ENCODE measurements at regions not wholly inside any gene's neighbourhood (a gene's known extent, or its start where the extent isn't known, plus 50 kb on each side); places are given as distances from the start of the nearest gene placed in this dataset.

DNA sequence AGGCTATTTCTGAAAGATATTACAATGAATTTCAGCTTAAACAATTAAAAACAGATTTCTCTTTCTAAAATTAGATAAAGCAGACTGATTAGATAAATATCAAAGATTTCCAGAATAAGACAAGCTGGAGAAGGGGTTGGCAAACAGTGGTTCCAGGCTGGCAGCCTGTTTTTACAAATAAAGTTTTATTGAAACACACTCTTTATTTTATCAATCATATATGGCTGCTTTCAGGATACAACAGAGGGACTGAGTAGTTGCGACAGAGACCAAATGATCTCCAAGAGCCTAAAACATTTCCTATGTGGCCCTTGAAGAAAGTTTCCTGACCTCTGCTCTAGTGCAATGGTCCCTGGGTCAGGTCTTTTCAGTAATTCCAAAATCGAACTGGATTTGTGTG is 65.6 kb upstream of the IYD start:
- no peaks in the 10 kb centered on the region for H3K79me2 ChIP-seq (ENCODE audit: low read depth)
- POLR2A ChIA-PET (ENCODE audit: unreplicated experiment), result no interaction called here

DNA sequence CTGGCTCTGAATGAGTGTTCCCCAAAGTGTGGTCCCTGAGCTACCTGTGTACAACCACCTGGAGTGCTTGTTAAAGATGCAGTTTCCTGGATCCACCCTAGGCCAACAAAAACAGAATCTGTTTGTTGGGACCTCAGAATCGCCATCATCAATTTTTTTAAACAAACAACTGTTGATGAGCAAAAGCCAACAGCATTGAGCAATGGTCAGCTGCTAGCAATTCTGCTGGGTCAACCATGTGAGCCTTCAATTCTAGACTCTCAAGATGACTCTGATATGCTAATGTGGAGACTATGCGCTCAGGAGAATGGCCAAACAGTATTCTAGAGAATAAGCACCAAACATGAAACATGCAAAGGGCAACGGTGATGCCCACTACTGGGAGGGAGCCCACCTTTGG is 64.4 kb upstream of the IYD start:
- TF ChIP-seq, protein P1, sequence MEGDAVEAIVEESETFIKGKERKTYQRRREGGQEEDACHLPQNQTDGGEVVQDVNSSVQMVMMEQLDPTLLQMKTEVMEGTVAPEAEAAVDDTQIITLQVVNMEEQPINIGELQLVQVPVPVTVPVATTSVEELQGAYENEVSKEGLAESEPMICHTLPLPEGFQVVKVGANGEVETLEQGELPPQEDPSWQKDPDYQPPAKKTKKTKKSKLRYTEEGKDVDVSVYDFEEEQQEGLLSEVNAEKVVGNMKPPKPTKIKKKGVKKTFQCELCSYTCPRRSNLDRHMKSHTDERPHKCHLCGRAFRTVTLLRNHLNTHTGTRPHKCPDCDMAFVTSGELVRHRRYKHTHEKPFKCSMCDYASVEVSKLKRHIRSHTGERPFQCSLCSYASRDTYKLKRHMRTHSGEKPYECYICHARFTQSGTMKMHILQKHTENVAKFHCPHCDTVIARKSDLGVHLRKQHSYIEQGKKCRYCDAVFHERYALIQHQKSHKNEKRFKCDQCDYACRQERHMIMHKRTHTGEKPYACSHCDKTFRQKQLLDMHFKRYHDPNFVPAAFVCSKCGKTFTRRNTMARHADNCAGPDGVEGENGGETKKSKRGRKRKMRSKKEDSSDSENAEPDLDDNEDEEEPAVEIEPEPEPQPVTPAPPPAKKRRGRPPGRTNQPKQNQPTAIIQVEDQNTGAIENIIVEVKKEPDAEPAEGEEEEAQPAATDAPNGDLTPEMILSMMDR (conservative IDR thresholded peaks at IDR 0.05), result no peak
- TF ChIP-seq EZH2 (IDR thresholded peaks at IDR 0.05; ENCODE audit: low read depth), result no peak
- no peaks in the 10 kb centered on the region for H3K9me3 ChIP-seq (ENCODE audit: insufficient read depth, low read depth)
- H2AFZ ChIP-seq, result no peak overlapping the region
- H3K36me3 ChIP-seq (ENCODE audit: low read depth), result no peaks in the 10 kb centered on the region
- no peak for DNase-seq
- H3F3A ChIP-seq (ENCODE audit: insufficient read depth, low read depth), result no peaks in the 10 kb centered on the region; the same call in 1 of the 2 replicates
- ChIA-PET CTCF (no interaction called here), POLR2A (ENCODE audit: unreplicated experiment) (no interaction called here)
- no peak overlapping the region for H3K4me3 ChIP-seq
- H3K79me2 ChIP-seq (ENCODE audit: low read depth), result no peaks in the 10 kb centered on the region
- intact Hi-C loops (cut with micrococcal nuclease; ENCODE audit: unreplicated experiment), result no loop called here
- no peaks in the 10 kb centered on the region for H3K9me2 ChIP-seq (ENCODE audit: insufficient read depth)
- no peaks in the 10 kb centered on the region for H4K20me1 ChIP-seq (ENCODE audit: insufficient read depth)
- H3K27me3 ChIP-seq (ENCODE audit: insufficient read depth, low read depth), result no peaks in the 10 kb centered on the region
- no peak overlapping the region for H3K4me2 ChIP-seq
- H3K27ac ChIP-seq, result no peak overlapping the region
- H3K4me1 ChIP-seq (replicated peaks; ENCODE audit: insufficient read depth), result peaks cover 14% of the 10 kb centered on the region
- BruUV-seq (replicated peaks), result no TSS peak

More for the DNA sequence above, 65.6 kb upstream of the IYD start:
- CTCF ChIA-PET, result no interaction called here
- Histone ChIP-seq H4K20me1 (ENCODE audit: insufficient read depth) (no peaks in the 10 kb centered on the region), H3K9me2 (ENCODE audit: insufficient read depth) (no peaks in the 10 kb centered on the region), H3K36me3 (ENCODE audit: low read depth) (no peaks in the 10 kb centered on the region), H3K27ac (no peak overlapping the region), H2AFZ (no peak overlapping the region), H3K9me3 (ENCODE audit: insufficient read depth, low read depth) (no peaks in the 10 kb centered on the region), H3F3A (ENCODE audit: insufficient read depth, low read depth) (no peaks in the 10 kb centered on the region; the same call in 1 of the 2 replicates), H3K27me3 (ENCODE audit: insufficient read depth, low read depth) (no peaks in the 10 kb centered on the region), H3K4me3 (no peak overlapping the region), H3K4me2 (no peak overlapping the region), H3K4me1 (replicated peaks; ENCODE audit: insufficient read depth) (peaks cover 14% of the 10 kb centered on the region)
- intact Hi-C loops (cut with micrococcal nuclease; ENCODE audit: unreplicated experiment), result no loop called here
- TF ChIP-seq EZH2 (IDR thresholded peaks at IDR 0.05; ENCODE audit: low read depth), result no peak
- TF ChIP-seq, protein P1 (conservative IDR thresholded peaks at IDR 0.05), result no peak
- DNase-seq, result no peak
- BruUV-seq (replicated peaks), result no TSS peak

DNA sequence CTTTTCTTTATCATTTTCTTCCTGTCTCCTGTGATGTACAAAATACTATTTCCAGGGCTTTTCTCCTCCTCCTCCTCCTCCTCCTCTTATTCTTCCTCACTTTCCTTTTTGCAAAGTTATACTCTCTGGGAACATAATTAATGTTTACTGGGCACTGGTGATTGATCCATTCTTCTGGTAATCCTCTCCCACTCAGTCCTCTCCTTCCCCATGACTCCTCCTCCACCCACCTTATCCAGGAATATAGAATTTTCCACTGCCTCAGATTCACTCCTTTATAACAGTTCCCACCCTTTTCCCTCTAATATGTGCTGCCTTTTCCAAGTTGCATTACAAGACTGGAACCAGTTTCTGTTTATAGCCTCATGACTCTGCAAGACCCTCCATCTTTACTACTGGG is 62.5 kb upstream of the IYD start:
- POLR2A ChIA-PET (ENCODE audit: unreplicated experiment), result no interaction called here
- Histone ChIP-seq H3K27ac (no peak overlapping the region), H3K36me3 (ENCODE audit: low read depth) (no peaks in the 10 kb centered on the region), H4K20me1 (ENCODE audit: insufficient read depth) (no peaks in the 10 kb centered on the region), H3K27me3 (ENCODE audit: insufficient read depth, low read depth) (no peaks in the 10 kb centered on the region), H3F3A (ENCODE audit: insufficient read depth, low read depth) (no peaks in the 10 kb centered on the region; the same call in 1 of the 2 replicates), H3K79me2 (ENCODE audit: low read depth) (no peaks in the 10 kb centered on the region), H3K4me2 (no peak overlapping the region), H3K4me3 (no peak overlapping the region), H3K4me1 (replicated peaks; ENCODE audit: insufficient read depth) (peaks cover 14% of the 10 kb centered on the region), H3K9me3 (ENCODE audit: insufficient read depth, low read depth) (no peaks in the 10 kb centered on the region), H3K9me2 (ENCODE audit: insufficient read depth) (no peaks in the 10 kb centered on the region), H2AFZ (no peak overlapping the region)
- TF ChIP-seq EZH2 (IDR thresholded peaks at IDR 0.05; ENCODE audit: low read depth), result no peak
- TF ChIP-seq, protein P1 (conservative IDR thresholded peaks at IDR 0.05), result no peak
- intact Hi-C loops (cut with micrococcal nuclease; ENCODE audit: unreplicated experiment), result no loop called here
- CTCF ChIA-PET, result no interaction called here
- no peak for DNase-seq
- no TSS peak for BruUV-seq (replicated peaks)

Measured in PC-9 (cell line).